NCI-H2107 treated with DMSO at 0.1 percent for 48 hours (cell line): ENCODE measurements at regions not wholly inside any gene's neighbourhood (a gene's known extent, or its start where the extent isn't known, plus 50 kb on each side); places are given as distances from the start of the nearest gene placed in this dataset.
A peak's percentile ranks its signal among the peaks of the same experiment; 100 is the strongest.

Experiments used
- DNase-seq: peaks from one replicate; lab custom pipeline; 2025; ENCODE audit not compliant: unreplicated experiment; lab: John Stamatoyannopoulos, UW

DNA sequence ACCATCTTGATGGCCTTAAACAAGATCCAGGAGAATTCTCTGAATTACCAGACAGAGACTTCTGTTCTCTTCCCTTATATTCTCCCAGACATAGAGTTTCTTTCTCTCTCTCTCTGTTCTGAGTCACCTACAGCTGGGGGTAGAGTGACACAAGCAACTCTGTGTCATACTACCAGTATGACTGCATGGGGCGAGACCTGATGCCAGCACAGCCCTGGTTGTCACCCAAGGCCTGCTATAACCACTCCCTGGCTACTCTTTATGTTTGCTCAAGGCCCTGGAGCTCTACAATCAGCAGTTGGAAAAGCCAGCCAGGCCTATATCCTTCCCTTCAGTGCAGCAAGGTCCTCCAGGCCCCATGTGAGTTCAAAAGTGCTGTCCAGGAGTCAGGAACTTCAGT, 114.2 kb upstream of the TENT5D start:
- no peak for DNase-seq

DNA sequence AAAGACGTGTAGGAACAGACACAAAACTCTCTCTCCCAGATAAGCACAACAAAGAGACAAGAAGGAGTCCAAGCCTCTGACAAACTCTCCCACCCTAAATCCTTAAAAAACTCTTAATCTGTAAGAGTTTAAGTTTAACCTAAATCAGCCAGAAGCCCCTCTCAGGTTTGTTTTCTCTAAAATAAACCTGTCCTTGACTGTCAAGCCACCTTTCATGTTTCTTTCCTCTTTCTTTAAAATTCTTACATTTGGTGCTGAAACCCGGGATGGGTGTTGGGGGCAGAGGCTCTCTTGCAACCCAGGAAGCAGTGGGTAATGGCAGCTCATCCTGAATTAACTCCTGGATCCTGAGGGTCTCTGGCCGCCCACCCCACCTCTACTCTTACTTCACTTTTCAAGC, 107.8 kb upstream of the TENT5D start:
- DNase-seq, result no peak

DNA sequence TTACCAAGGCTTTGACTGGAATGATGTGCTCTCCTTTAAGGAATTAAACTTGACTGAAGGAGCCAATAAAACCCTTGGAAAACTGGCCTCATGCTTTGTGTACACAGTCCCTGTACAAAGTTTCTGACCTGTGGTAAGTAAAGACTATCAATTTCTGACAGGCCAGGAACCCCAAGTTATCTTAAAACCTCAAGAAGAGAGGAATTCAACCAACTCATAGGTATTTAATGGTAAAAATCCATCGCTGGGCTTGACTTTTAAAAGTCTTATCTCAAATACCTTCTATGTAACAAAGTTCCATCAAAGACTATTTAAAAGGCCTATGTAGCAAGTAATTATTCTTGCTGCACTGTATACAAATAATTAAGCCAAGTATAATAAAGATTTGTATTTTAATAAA, 103.7 kb upstream of the TENT5D start:
- DNase-seq, result no peak

DNA sequence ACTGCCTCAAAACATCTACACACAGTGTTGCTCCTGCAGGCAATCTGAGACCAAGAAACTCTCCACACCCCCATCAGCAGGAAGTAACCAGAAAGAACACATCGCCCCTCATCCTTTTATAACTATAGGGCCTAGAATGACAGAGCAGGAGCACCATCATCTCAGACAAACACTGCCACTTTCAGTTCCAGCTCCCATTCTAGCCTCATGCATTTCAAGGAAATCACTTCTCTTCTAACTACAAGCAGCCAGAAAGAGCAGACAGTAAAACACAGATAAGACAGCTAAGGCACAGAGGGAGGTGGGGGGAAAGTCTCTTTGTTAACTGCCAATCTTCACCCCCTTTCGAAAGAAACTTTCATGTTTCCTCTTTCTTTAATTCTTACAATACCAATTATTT, 102.6 kb upstream of the TENT5D start:
- no peak for DNase-seq

DNA sequence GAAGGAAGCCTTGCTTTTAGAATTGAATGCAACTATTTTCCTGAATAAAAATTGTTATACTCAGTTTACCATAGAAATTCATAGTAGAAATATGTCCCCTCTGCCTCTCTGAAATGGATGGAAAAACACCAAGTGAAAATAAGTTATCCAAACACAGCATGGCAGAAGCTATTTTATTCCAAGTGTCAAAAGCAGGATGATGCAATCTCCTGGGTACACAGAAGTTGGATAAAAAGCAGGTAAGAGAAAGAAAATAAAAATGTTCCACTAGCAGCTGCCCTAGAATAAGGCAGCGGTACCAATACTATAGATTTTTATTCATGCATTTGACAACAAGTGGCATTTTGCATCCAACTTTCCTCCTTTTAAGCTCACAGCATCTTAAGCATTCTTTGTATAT, 89.0 kb upstream of the TENT5D start:
- no peak for DNase-seq

DNA sequence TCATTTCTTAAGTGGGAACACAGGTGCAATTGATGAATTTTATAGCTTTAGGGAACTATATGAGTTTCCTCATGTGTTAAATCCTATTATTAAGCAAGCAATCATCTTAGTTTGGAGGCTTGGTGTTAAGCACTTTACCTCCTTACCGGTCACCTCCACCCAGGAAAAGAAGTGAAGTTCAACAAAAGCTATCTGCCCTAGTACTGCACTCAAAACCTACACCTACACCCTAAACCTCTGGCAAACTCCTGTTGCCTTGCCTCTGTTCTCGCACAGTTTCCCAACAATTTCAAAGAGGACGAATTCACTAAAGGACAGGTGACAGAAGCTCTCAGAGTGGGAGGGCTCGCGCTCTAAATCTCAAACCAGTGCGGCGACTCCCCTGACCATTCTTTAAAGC, 85.7 kb upstream of the TENT5D start:
- no peak for DNase-seq

DNA sequence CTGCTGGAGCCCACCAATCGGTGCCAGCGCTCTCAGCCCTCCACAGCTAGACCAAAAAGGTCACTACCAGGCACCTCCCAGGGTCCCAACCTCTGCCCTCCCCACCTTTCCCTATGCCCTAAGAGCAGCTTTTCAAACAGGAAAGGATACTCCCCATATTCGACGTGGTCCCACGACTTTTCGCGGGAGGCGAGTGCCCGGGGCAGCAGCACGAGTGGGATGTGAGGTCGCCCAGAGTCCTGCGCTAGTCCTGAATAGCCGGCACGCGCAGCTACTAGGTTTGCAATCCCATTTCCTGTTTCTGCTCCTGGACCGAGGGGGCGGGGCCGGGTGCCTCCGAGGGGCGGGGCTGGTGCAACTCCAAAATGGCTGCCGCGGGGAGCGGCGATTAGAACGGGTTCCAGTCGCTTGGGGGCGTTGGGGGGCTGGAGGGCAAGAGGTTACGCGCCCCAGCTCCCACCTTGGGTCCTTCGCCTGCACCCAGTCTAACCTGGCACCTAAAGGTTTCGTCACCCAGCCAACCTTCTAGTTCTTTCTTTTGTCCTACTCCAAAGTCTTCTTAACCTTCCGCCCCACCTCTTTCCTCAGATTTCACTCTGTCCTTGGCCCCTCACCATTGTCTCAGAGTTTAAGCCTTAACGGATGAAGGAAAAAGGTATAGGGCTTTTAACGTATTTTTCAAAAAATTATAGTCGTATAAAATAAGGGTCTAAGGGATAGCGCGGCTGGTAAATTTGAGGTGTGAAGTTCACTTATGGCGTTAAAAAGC, 85.0 kb upstream of the TENT5D start:
- DNase-seq, result no peak

DNA sequence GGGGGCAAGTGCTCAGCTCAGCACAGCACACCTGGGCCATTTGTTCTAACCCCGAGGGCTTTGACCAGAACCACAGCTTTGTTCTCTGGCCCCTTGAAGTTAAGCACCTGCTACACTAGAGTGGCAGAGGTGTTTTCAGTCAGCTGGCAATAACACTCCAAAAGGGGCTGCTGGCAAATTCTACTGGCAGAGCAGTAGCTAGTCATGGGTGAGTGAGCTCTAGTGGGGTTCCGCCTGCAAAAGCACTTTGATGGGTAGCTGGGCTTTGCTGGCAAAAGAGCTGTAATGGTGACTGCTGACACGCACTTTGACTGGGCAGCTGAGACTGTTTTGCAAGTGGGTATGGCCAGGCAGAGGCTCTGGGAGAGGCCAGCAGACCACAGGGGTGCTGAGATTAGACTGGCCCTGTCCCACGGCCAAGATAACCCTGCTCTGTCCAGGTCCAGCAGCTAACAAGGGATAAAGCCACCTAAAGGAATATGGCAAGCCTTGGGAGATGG, 65.2 kb upstream of the TENT5D start:
- peak; percentile 73 for DNase-seq
